ENCODE measurements at regions not wholly inside any gene's neighbourhood (a gene's known extent, or its start where the extent isn't known, plus 50 kb on each side); places are given as distances from the start of the nearest gene placed in this dataset.
A peak's percentile ranks its signal among the peaks of the same experiment; 100 is the strongest.

GRCh38 chr9:129331772-129332500, 153.9 kb upstream of the IER5L start:
- no peak for TF ChIP-seq CTCF (conservative IDR thresholded peaks at IDR 0.05; ENCODE audit: control insufficient read depth, insufficient read depth, low read depth, low read length)
- no peak overlapping the region for H3K4me3 ChIP-seq (ENCODE audit: control insufficient read depth, low read depth, low read length)
- no peak for DNase-seq (ENCODE audit: low read depth)

- no peak for TF ChIP-seq CTCF (conservative IDR thresholded peaks at IDR 0.05; ENCODE audit: control insufficient read depth, insufficient read depth, low read depth, low read length)
- no peak for DNase-seq (ENCODE audit: low read depth)
These were observed 153.4 kb upstream of the IER5L start for GRCh38 chr9:129331493-129331765.

GRCh38 chr9:129330711-129331492, 152.8 kb upstream of the IER5L start:
- no peak for TF ChIP-seq CTCF (conservative IDR thresholded peaks at IDR 0.05; ENCODE audit: control insufficient read depth, insufficient read depth, low read depth, low read length)
- no peak overlapping the region for H3K4me3 ChIP-seq (ENCODE audit: control insufficient read depth, low read depth, low read length)
- DNase-seq (ENCODE audit: low read depth), result peak; percentile 41

More at GRCh38 chr9:129331493-129331765, 153.4 kb upstream of the IER5L start:
- no peak overlapping the region for H3K4me3 ChIP-seq (ENCODE audit: control insufficient read depth, low read depth, low read length)

GRCh38 chr9:129328355-129329042, 150.4 kb upstream of the IER5L start:
- no peak overlapping the region for H3K4me3 ChIP-seq (ENCODE audit: control insufficient read depth, low read depth, low read length)
- no peak for TF ChIP-seq CTCF (conservative IDR thresholded peaks at IDR 0.05; ENCODE audit: control insufficient read depth, insufficient read depth, low read depth, low read length)
- peak; percentile 34 for DNase-seq (ENCODE audit: low read depth)

GRCh38 chr9:129327552-129328328, 149.7 kb upstream of the IER5L start:
- TF ChIP-seq CTCF (conservative IDR thresholded peaks at IDR 0.05; ENCODE audit: control insufficient read depth, insufficient read depth, low read depth, low read length), result no peak
- no peak overlapping the region for H3K4me3 ChIP-seq (ENCODE audit: control insufficient read depth, low read depth, low read length)
- DNase-seq (ENCODE audit: low read depth), result no peak

Data from fibroblast of mammary gland (primary cell).